ENCODE measurements at regions not wholly inside any gene's neighbourhood (a gene's known extent, or its start where the extent isn't known, plus 50 kb on each side); places are given as distances from the start of the nearest gene placed in this dataset.
A peak's percentile ranks its signal among the peaks of the same experiment; 100 is the strongest.
"Not testable (repeated sequence)": the region's sequence is repeated elsewhere in the genome, so short reads cannot be mapped to it uniquely, and the experiment has no call there.

DNA sequence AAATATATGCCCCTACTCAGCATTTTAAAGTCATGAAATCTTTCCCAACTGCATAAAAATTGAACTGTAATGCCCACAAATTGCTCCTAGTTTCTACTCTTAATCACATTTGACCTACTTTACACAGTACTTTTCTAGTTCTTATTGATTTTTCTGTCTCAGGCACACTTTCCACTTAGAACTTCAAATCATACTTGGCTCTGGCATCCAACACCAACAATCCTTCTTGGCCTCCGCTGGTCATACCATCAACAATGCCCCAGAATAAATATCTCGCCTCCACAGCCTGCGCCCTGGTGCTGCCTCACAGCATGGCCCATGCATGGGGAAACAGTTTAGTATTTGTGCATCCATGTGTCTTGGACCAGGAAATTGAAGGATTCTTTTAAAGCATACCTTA lies 107.5 kb upstream of the SYT10 start:
- no peak for ATAC-seq
- H3K27me3 ChIP-seq (ENCODE audit: control insufficient read depth in 1 of 2, insufficient read depth in 2 of 2, low read length in 2 of 2), result no peaks in the 10 kb centered on the region; a peak in 1 of 5 replicates
- DNase-seq (ENCODE audit: low spot score), result no peak
- ChIA-PET CTCF (ENCODE audit: low intra/inter-chr PET ratio, low total read pairs) (no interaction called here), POLR2A (no interaction called here)
- no peaks in the 10 kb centered on the region for H3K79me2 ChIP-seq (ENCODE audit: insufficient read depth, low read length)
- H3K9me3 ChIP-seq (ENCODE audit: low read length), result peaks cover 21% of the 10 kb centered on the region
- H2AFZ ChIP-seq (ENCODE audit: low read length), result no peak overlapping the region
- TF ChIP-seq, protein P1, sequence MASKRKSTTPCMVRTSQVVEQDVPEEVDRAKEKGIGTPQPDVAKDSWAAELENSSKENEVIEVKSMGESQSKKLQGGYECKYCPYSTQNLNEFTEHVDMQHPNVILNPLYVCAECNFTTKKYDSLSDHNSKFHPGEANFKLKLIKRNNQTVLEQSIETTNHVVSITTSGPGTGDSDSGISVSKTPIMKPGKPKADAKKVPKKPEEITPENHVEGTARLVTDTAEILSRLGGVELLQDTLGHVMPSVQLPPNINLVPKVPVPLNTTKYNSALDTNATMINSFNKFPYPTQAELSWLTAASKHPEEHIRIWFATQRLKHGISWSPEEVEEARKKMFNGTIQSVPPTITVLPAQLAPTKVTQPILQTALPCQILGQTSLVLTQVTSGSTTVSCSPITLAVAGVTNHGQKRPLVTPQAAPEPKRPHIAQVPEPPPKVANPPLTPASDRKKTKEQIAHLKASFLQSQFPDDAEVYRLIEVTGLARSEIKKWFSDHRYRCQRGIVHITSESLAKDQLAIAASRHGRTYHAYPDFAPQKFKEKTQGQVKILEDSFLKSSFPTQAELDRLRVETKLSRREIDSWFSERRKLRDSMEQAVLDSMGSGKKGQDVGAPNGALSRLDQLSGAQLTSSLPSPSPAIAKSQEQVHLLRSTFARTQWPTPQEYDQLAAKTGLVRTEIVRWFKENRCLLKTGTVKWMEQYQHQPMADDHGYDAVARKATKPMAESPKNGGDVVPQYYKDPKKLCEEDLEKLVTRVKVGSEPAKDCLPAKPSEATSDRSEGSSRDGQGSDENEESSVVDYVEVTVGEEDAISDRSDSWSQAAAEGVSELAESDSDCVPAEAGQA (IDR thresholded peaks at IDR 0.05; ENCODE audit: low read depth), result no peak
- TF ChIP-seq, protein P1 (CRISPR knock-in tag; IDR thresholded peaks at IDR 0.05; ENCODE audit: borderline replicate concordance), result no peak
- TF ChIP-seq MAFF (IDR thresholded peaks at IDR 0.05; ENCODE audit: low read depth, low read length), result 0 out of 2 replicates have a peak, but pooled peaks have one; percentile 7
- 0 out of 4 replicates have a peak, but pooled peaks of 1 of the 2 experiments have one; percentile 7 for TF ChIP-seq MAFK (conservative IDR thresholded peaks at IDR 0.05 in 1 of 2, IDR thresholded peaks at IDR 0.05 in 1 of 2; ENCODE audit: low read length in 2 of 2)
- TF ChIP-seq HMG20A (CRISPR knock-in tag; IDR thresholded peaks at IDR 0.05; ENCODE audit: borderline replicate concordance), result no peak
- no peak for TF ChIP-seq PHF5A (CRISPR knock-in tag; IDR thresholded peaks at IDR 0.05; ENCODE audit: low read depth, unreplicated experiment)
- H3K27ac ChIP-seq (ENCODE audit: extremely low read length, insufficient read depth, low read length), result no peak overlapping the region
- in situ Hi-C loops (cut with HindIII; ENCODE audit: extremely low pct_ligation_motif_present, low pct_unique_long_range_greater_than_20kb) (no loop called here), intact Hi-C loops (cut with micrococcal nuclease; ENCODE audit: unreplicated experiment) (no loop called here)
- no peak for FAIRE-seq
- H3K4me1 ChIP-seq (ENCODE audit: insufficient read depth, low read length), result no peaks in the 10 kb centered on the region
- WGBS (ENCODE audit: low lambda C conversion rate), result 0% methylated on average over 3 of the region's 3 CpGs
- H3K36me3 ChIP-seq (replicated peaks in 1 of 2; ENCODE audit: control insufficient read depth in 1 of 2, insufficient read depth in 2 of 2, low read length in 2 of 2), result no peaks in the 10 kb centered on the region
- no peaks in the 10 kb centered on the region for H4K20me1 ChIP-seq (ENCODE audit: insufficient read depth, low read length)
- H3K4me3 ChIP-seq (replicated peaks in 1 of 3; ENCODE audit: insufficient read depth in 1 of 3, low read depth in 2 of 3, low read length in 3 of 3), result no peak overlapping the region
- no TSS peak for BruUV-seq (replicated peaks)
- no peak overlapping the region for H3K9ac ChIP-seq (ENCODE audit: insufficient read depth, low read depth, low read length)
- H3K4me2 ChIP-seq (ENCODE audit: low read depth, low read length), result no peak overlapping the region

DNA sequence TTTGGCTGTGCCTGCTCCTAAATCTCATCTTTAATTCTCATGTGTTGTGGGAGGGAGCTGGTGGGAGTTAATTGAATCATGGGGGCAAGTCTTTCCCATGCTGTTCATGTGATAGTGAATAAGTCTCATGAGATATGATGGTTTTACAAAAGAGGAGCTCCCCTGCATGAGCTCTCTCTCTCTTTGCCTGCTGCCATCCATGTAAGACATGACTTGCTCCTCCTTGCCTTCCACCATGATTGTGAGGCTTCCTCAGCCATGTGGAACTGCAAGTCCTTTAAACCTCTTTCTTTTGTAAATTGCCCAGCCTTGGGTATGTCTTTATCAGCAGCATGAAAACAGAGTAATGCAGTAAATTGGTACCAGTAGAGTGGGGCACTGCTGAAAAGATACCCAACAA lies 110.6 kb upstream of the SYT10 start:
- H3K4me1 ChIP-seq (ENCODE audit: insufficient read depth, low read length); H3K27ac ChIP-seq (ENCODE audit: extremely low read length, insufficient read depth, low read length); FAIRE-seq; DNase-seq (ENCODE audit: low spot score); H3K27me3 ChIP-seq (ENCODE audit: control insufficient read depth in 1 of 2, insufficient read depth in 2 of 2, low read length in 2 of 2); CTCF ChIA-PET (ENCODE audit: low intra/inter-chr PET ratio, low total read pairs); H3K4me2 ChIP-seq (ENCODE audit: low read depth, low read length); H3K36me3 ChIP-seq (replicated peaks in 1 of 2; ENCODE audit: control insufficient read depth in 1 of 2, insufficient read depth in 2 of 2, low read length in 2 of 2); BruUV-seq (replicated peaks); H3K9ac ChIP-seq (ENCODE audit: insufficient read depth, low read depth, low read length); H2AFZ ChIP-seq (ENCODE audit: low read length); H3K4me3 ChIP-seq (replicated peaks in 1 of 3; ENCODE audit: insufficient read depth in 1 of 3, low read depth in 2 of 3, low read length in 3 of 3); POLR2A ChIA-PET; H3K79me2 ChIP-seq (ENCODE audit: insufficient read depth, low read length); ATAC-seq; in situ Hi-C loops (cut with HindIII; ENCODE audit: extremely low pct_ligation_motif_present, low pct_unique_long_range_greater_than_20kb); H4K20me1 ChIP-seq (ENCODE audit: insufficient read depth, low read length): not testable (repeated sequence)
- H3K9me3 ChIP-seq (ENCODE audit: low read length), result peaks cover 23% of the 10 kb centered on the region
- intact Hi-C loops (cut with micrococcal nuclease; ENCODE audit: unreplicated experiment), result loop anchor here (10.0 kb wide), 1 partner anchor 725 kb away; no protein-coding TSS in a partner anchor

Measured in HepG2 (cell line).